ENCODE measurements at regions not wholly inside any gene's neighbourhood (a gene's known extent, or its start where the extent isn't known, plus 50 kb on each side); places are given as distances from the start of the nearest gene placed in this dataset.

DNA sequence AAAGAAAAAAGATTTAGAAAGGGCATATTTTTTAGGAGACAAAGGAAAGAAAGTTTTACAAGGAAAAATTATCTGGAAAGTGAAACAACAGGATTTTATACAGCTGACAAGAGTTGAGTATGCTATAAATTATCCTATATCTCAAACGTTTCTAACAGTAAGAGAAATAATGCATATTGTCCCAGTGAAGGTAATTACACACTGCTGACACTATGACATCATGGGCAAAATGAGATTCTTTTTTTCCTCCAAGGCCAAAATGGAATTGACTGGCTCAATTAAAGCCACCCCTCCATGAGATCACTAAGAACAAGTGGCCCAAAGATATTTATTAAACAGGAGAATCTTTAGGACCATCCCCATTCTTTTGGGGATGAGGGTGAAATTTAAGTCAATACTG is 72.0 kb upstream of the CDIN1 start:
- TF ChIP-seq, protein P1, sequence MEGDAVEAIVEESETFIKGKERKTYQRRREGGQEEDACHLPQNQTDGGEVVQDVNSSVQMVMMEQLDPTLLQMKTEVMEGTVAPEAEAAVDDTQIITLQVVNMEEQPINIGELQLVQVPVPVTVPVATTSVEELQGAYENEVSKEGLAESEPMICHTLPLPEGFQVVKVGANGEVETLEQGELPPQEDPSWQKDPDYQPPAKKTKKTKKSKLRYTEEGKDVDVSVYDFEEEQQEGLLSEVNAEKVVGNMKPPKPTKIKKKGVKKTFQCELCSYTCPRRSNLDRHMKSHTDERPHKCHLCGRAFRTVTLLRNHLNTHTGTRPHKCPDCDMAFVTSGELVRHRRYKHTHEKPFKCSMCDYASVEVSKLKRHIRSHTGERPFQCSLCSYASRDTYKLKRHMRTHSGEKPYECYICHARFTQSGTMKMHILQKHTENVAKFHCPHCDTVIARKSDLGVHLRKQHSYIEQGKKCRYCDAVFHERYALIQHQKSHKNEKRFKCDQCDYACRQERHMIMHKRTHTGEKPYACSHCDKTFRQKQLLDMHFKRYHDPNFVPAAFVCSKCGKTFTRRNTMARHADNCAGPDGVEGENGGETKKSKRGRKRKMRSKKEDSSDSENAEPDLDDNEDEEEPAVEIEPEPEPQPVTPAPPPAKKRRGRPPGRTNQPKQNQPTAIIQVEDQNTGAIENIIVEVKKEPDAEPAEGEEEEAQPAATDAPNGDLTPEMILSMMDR (IDR thresholded peaks at IDR 0.05), result no peak
- TF ChIP-seq ZFX (IDR thresholded peaks at IDR 0.05; ENCODE audit: borderline replicate concordance), result no peak

Data from 22Rv1 (cell line).